Progenitor cell of endocrine pancreas (in vitro differentiated cells): ENCODE measurements at regions not wholly inside any gene's neighbourhood (a gene's known extent, or its start where the extent isn't known, plus 50 kb on each side); places are given as distances from the start of the nearest gene placed in this dataset.

ENCODE experiments used
- DNase-seq: peaks from one replicate; pipeline ENCODE4 v3.0.0; 2021; ENCODE audit warnings: low spot score; ENCODE audit not compliant: unreplicated experiment
- H3K27ac Mint-ChIP-seq: 2 replicates; pipeline ENCODE4 v1.8.0; 2021; ENCODE audit warnings: mild to moderate bottlenecking, moderate library complexity, mixed read lengths
- H3K27me3 Mint-ChIP-seq: 2 replicates; pipeline ENCODE4 v1.8.0; 2021; ENCODE audit warnings: mixed read lengths
- H3K36me3 Mint-ChIP-seq: 2 replicates; pipeline ENCODE4 v1.8.0; 2022; ENCODE audit warnings: mixed read lengths; ENCODE audit not compliant: insufficient read depth
- H3K4me1 Mint-ChIP-seq: 2 replicates; pipeline ENCODE4 v1.8.0; 2021; ENCODE audit warnings: low read depth, mixed read lengths
- H3K4me3 Mint-ChIP-seq: 2 replicates; pipeline ENCODE4 v1.8.0; 2021; ENCODE audit warnings: low read depth, mild to moderate bottlenecking, moderate library complexity, mixed read lengths
- H3K9me3 Mint-ChIP-seq: 2 replicates; pipeline ENCODE4 v1.8.0; 2021; ENCODE audit warnings: low read depth, mixed read lengths
- TF ChIP-seq, protein P1 (sequence below): fragments of 200-600 bp; sonication (generic); IDR thresholded peaks from one replicate; pipeline ENCODE4 v1.5.0; 2021; ENCODE audit warnings: antibody characterized with exemption, mild to moderate bottlenecking; ENCODE audit not compliant: unreplicated experiment

DNA sequence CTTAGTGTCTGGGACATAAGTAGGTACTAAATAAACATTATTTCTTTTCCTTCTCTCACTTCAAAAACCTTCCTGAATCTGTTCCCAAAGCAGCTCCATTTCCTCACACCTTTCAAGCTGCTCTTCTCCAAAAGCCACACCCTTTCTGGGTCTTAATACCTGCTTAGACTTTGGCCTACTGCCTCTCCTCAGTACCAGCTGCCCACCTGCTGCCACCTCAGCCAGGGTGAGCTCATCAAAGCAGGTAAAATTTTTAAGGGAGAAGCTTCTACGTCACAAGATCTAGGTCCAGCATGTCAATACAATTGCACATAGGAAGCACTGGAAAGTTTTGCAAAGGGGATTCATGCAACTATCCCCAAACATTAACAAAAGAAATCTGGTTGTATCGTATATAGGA is 108.4 kb downstream of the RPL27A start:
- Mint-ChIP-seq H3K4me3 (no peak overlapping the region), H3K27me3 (no peaks in the 10 kb centered on the region), H3K27ac (no peak overlapping the region), H3K4me1 (peaks cover 44% of the 10 kb centered on the region), H3K36me3 (peaks cover 9% of the 10 kb centered on the region), H3K9me3 (no peaks in the 10 kb centered on the region)
- TF ChIP-seq, protein P1, sequence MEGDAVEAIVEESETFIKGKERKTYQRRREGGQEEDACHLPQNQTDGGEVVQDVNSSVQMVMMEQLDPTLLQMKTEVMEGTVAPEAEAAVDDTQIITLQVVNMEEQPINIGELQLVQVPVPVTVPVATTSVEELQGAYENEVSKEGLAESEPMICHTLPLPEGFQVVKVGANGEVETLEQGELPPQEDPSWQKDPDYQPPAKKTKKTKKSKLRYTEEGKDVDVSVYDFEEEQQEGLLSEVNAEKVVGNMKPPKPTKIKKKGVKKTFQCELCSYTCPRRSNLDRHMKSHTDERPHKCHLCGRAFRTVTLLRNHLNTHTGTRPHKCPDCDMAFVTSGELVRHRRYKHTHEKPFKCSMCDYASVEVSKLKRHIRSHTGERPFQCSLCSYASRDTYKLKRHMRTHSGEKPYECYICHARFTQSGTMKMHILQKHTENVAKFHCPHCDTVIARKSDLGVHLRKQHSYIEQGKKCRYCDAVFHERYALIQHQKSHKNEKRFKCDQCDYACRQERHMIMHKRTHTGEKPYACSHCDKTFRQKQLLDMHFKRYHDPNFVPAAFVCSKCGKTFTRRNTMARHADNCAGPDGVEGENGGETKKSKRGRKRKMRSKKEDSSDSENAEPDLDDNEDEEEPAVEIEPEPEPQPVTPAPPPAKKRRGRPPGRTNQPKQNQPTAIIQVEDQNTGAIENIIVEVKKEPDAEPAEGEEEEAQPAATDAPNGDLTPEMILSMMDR, result no peak
- DNase-seq, result no peak

DNA sequence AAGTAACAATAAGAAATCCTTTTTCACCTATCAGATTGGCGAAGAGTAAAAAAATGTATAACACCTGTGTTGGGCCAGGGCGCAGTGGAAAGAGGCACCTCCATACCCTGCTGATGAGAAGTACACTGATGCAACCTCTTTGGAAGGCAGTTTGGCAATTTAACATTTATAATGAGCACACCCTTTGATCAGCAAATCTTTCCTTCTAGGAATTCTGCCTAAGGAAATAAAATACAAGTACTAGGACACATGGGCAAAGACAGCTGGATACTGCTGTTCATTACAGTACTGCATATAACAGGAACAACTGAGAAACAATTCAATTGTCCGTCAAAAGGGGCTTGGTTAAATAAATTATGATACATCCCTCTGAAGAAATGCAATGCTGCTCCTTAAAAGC is 110.1 kb downstream of the RPL27A start:
- Mint-ChIP-seq H3K9me3 (no peaks in the 10 kb centered on the region), H3K27ac (peak overlapping the region; percentile 92), H3K27me3 (no peaks in the 10 kb centered on the region), H3K4me3 (peak overlapping the region; percentile 0), H3K36me3 (peaks cover 15% of the 10 kb centered on the region), H3K4me1 (peaks cover 44% of the 10 kb centered on the region)
- no peak for DNase-seq
- TF ChIP-seq, protein P1, result no peak

DNA sequence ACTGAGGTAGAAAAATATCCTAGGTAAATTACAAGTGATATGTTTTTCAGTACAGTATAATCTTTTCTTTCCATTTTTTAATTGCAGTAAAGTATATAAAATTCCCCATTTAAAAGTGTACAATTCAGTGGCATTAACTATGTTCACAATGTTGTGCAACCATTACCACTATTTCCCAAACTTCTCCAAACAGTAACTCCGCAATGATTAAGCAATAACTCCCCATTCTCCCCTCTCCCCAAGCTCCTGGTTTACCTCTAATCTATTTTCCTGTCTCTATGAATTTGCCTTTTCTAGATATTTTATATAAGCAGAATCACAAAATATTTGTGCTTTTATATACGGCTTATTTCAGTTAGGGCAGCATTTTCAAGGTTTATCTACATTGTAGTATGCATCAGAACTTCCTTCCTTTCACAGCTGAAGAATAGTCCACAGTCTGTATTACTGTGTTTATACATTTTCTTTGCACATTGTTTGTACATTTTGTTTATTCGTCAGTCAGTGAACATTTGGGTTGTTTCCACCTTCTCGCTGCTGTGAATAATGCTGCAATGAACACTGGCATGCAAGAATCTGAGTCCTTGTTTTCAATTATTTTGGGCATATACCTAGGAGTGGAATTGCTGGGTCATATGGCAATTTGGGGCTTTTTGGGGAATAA is 110.7 kb downstream of the RPL27A start:
- TF ChIP-seq, protein P1, result no peak

DNA sequence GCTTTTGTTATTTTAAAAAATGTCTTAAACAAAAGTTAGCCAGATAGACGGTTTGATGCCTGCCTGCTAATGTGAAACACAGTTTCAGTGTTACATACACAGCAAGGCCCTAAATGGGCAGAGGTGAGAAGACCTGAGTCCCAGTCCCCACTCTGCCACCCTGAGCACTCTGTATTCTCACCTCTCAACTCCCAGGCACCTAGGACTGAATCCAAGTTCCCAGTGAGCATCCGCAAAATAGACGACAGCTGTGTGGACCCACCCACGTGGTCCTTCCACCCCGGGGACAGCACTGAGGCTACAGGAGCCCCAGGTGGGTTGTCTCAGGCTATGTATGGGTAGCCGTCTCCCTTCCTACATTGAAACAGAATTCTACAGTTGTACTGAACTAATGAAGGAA is 111.5 kb downstream of the RPL27A start:
- Mint-ChIP-seq H3K4me3 (peak overlapping the region; percentile 64), H3K27me3 (no peaks in the 10 kb centered on the region), H3K9me3 (no peaks in the 10 kb centered on the region), H3K36me3 (peaks cover 19% of the 10 kb centered on the region), H3K27ac (peak overlapping the region; percentile 95), H3K4me1 (peaks cover 49% of the 10 kb centered on the region)
- TF ChIP-seq, protein P1, result no peak
- DNase-seq, result no peak

More for the DNA sequence above, 110.7 kb downstream of the RPL27A start:
- H3K36me3 Mint-ChIP-seq, result peaks cover 19% of the 10 kb centered on the region
- H3K27me3 Mint-ChIP-seq, result no peaks in the 10 kb centered on the region
- no peaks in the 10 kb centered on the region for H3K9me3 Mint-ChIP-seq
- peaks cover 49% of the 10 kb centered on the region for H3K4me1 Mint-ChIP-seq
- no peak for DNase-seq
- H3K4me3 Mint-ChIP-seq, result peak overlapping the region; percentile 43
- H3K27ac Mint-ChIP-seq, result peak overlapping the region; percentile 92

DNA sequence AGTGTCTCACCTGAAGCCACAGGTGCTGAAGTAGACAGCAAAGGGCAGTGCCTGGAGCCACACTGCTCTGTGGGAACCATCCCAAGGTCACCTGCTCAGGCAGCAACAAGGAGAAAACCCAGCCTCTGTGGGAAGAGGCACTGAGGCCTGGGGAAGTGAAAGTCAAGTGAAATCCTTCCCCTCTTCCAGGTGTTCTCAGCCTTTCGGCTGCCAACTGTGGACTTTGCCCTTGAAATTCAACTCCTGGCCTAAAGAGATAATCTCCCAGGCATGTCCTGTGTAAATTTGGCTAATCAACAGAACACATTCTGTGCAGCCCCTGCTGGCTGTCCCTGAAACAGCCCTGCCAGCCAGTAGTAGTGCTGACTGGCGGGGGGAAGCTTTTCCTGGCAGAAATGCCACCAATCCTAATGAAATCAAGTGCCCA is 112.1 kb downstream of the RPL27A start:
- peak overlapping the region; percentile 64 for H3K4me3 Mint-ChIP-seq
- peaks cover 19% of the 10 kb centered on the region for H3K36me3 Mint-ChIP-seq
- H3K27ac Mint-ChIP-seq, result peak overlapping the region; percentile 95
- no peaks in the 10 kb centered on the region for H3K27me3 Mint-ChIP-seq
- peak; percentile 45 for DNase-seq
- H3K4me1 Mint-ChIP-seq, result peaks cover 48% of the 10 kb centered on the region
- no peaks in the 10 kb centered on the region for H3K9me3 Mint-ChIP-seq
- TF ChIP-seq, protein P1, result peak; percentile 74
